K562 (cell line): ENCODE measurements at regions not wholly inside any gene's neighbourhood (a gene's known extent, or its start where the extent isn't known, plus 50 kb on each side); places are given as distances from the start of the nearest gene placed in this dataset.

Experiments used
- ATF1 ChIP-seq, 2 experiments: fragments of 450-650 bp in 1 of 2; IDR thresholded peaks; 2 replicates each; pipeline ENCODE4 v1.6.1; 2016; ENCODE audit warnings: missing compliant biosample characterization in 1 of 2, missing genetic modification characterization in 1 of 2
- CBX1 ChIP-seq: sonication (generic); IDR thresholded peaks from 2 replicates; pipeline ENCODE4 v1.6.1; 2016; ENCODE audit warnings: antibody characterized with exemption, low read depth, mild to moderate bottlenecking
- GTF2A2 ChIP-seq: IDR thresholded peaks from 2 replicates; pipeline ENCODE4 v1.6.1; 2016; ENCODE audit warnings: mild to moderate bottlenecking, missing genetic modification characterization, missing compliant biosample characterization
- HDAC6 ChIP-seq: IDR thresholded peaks from 2 replicates; pipeline ENCODE4 v1.6.1; 2012; ENCODE audit warnings: low read depth, mild to moderate bottlenecking, control low read depth, inconsistent platforms, low read length, moderate library complexity
- HMGXB4 ChIP-seq: sonication (generic); formaldehyde crosslinking; IDR thresholded peaks from 2 replicates; pipeline ENCODE4 v1.8.1; 2023; ENCODE audit warnings: mild to moderate bottlenecking, missing genetic modification reagents
- KLF10 ChIP-seq: fragments of 250-450 bp; sonication (Bioruptor Pico); IDR thresholded peaks from 2 replicates; pipeline ENCODE4 v1.6.1; 2021; ENCODE audit warnings: matching md5 sums
- NR4A1 ChIP-seq, 2 experiments: fragments of 250-450 bp in 1 of 2; fragments of 450-650 bp in 1 of 2; sonication (Bioruptor Pico) in 1 of 2; IDR thresholded peaks; 2 replicates each; pipeline versions ENCODE4 v1.4.0 to v1.6.1; 2016 to 2020; ENCODE audit warnings: mild to moderate bottlenecking in 2 of 2, missing compliant biosample characterization in 1 of 2, missing genetic modification characterization in 1 of 2, moderate library complexity in 1 of 2
- POLR2AphosphoS5 ChIP-seq: IDR thresholded peaks from 2 replicates; pipeline ENCODE4 v1.6.1; 2011; ENCODE audit warnings: mild to moderate bottlenecking, low read depth, low read length, moderate library complexity; ENCODE audit not compliant: control insufficient read depth, insufficient read depth
- RREB1 ChIP-seq: fragments of 250-450 bp; sonication (Bioruptor Pico); IDR thresholded peaks from 2 replicates; pipeline ENCODE4 v1.4.0; 2020
- ZFP36 ChIP-seq: fragments of 150-350 bp; IDR thresholded peaks from 2 replicates; pipeline ENCODE4 v1.6.1; 2018; ENCODE audit warnings: low read length, low read depth; ENCODE audit not compliant: partially characterized antibody
- ZNF512 ChIP-seq: IDR thresholded peaks from 2 replicates; pipeline ENCODE4 v1.6.1; 2016; ENCODE audit warnings: missing genetic modification characterization, missing compliant biosample characterization
- ZNF717 ChIP-seq: fragments of 250-450 bp; sonication (Bioruptor Pico); IDR thresholded peaks from 2 replicates; pipeline ENCODE4 v1.5.0; 2021

- TF ChIP-seq HDAC6 (no peak), ZFP36 (no peak), ATF1 (CRISPR knock-in tag; IDR thresholded peaks at IDR 0.05) (no peak), ATF1 (tag; IDR thresholded peaks at IDR 0.05) (no peak), KLF10 (no peak), HMGXB4 (no peak), GTF2A2 (tag) (no peak), ZNF512 (no peak), RREB1 (CRISPR knock-in tag) (no peak), NR4A1 (CRISPR knock-in tag; IDR thresholded peaks at IDR 0.05) (no peak), NR4A1 (tag; IDR thresholded peaks at IDR 0.05) (no peak), POLR2AphosphoS5 (no peak), CBX1 (no peak), ZNF717 (CRISPR knock-in tag) (no peak)
Measured at GRCh38 chr5:1704676-1705075, 95.0 kb downstream of the MRPL36 start.
